ENCODE measurements at regions not wholly inside any gene's neighbourhood (a gene's known extent, or its start where the extent isn't known, plus 50 kb on each side); places are given as distances from the start of the nearest gene placed in this dataset.
"Not testable (repeated sequence)": the region's sequence is repeated elsewhere in the genome, so short reads cannot be mapped to it uniquely, and the experiment has no call there.

DNA sequence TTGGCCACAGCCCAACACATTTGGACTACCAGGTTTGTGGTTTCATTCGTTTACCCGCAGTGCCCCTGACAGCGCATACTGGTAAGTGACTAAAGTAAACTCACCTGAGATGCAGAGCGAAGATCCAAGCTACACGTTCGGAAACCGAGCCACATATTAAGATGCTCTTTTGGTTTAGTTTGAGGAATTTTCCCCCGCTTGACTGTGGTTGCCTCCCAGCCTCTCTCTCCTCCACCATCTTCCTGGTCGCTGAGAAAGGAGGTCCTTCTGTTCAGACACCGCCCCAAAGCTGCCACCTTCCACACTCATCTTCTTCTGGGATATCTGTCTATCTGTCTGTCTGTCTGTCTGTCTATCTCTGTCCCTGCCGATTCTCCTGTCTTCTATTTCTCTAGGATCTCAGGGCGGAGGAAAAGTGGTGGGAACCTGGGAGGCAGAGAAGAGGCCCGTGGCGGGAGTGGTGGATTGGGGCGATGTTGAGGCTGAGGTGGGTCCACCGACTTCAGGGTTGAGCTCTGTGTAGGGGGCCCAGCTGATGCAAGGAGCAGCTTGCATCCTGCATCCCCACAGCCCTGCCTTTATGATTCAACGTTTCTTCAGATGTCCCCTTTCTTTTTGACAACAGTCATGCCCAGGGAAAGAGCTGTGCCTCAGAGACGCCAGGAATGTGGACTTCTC, 196.9 kb upstream of the ZNF184 start:
- Histone ChIP-seq H3K27ac (no peak overlapping the region), H3K4me1 (no peaks in the 10 kb centered on the region), H3K4me3 (no peak overlapping the region), H3K27me3 (no peaks in the 10 kb centered on the region; the same call in 1 of the 2 replicates), H3K9me3 (replicated peaks) (no peaks in the 10 kb centered on the region), H3K36me3 (no peaks in the 10 kb centered on the region)
- no peak for DNase-seq

DNA sequence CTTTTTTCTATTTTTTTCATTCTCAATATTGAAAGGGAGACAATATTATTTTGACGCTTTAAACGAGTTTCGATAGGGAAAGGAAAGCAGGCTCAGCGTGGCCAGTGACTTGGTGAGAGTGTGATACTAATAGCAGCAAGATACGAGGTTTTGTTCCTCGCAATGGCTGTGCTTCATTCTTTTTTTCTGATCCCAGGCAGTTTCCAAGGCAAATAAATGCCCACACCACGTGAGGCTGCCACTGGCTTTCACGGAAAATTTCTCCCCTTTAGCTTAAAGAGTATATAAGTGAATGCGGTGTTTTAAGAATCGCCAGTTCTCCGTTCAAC, 196.4 kb upstream of the ZNF184 start:
- no peak overlapping the region for H3K27ac ChIP-seq
- no peaks in the 10 kb centered on the region for H3K36me3 ChIP-seq
- no peaks in the 10 kb centered on the region for H3K4me1 ChIP-seq
- no peaks in the 10 kb centered on the region for H3K9me3 ChIP-seq (replicated peaks)
- DNase-seq, result no peak
- H3K4me3 ChIP-seq, result no peak overlapping the region
- no peaks in the 10 kb centered on the region; the same call in 1 of the 2 replicates for H3K27me3 ChIP-seq

DNA sequence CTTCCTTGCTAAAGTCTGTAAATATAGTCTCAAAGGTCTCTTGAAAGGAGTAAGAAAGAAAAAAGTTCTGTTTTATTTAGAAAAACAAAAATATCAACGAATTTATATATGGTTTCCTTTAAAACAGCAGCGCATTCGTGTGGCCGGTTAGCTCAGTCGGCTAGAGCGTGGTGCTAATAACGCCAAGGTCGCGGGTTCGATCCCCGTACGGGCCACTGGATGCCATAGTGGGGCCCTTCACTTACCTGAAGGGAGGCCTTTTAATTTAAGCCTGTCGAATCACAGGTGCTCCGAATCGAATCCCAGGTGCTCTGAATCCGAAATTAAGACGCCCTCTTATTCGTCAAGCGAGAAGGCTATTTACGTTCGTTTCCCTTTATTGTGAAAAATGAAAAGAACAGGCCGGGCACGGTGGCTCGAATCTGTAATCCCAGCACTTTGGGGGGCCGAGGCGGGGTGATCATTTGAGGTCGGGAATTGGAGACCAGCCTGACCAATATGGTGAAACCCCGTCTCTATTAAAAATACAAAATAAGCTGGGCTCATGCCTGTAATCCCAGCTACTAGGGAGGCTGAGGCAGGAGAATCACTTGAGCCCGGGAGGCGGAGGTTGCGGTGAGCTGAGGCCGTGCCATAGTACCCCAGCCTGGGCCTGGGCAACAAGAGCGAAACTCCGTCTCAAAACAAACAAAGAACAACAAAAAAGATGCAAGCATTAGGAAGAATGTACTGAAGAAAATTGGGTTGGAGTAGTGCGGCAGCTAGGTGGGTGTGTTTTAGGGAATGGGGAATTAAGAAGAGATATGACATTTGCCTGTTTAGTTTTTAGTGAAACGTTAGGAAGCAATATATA, 195.8 kb upstream of the ZNF184 start:
- peak in 1 of 2 experiments; percentile 6 for DNase-seq
- no peaks in the 10 kb centered on the region for H3K4me1 ChIP-seq
- H3K36me3 ChIP-seq, result no peaks in the 10 kb centered on the region
- H3K4me3 ChIP-seq, result no peak overlapping the region
- no peaks in the 10 kb centered on the region for H3K9me3 ChIP-seq (replicated peaks)
- H3K27ac ChIP-seq, result no peak overlapping the region
- H3K27me3 ChIP-seq, result no peaks in the 10 kb centered on the region

- Histone ChIP-seq H3K4me1 (no peaks in the 10 kb centered on the region), H3K27me3 (no peaks in the 10 kb centered on the region), H3K4me3 (no peak overlapping the region), H3K27ac (no peak overlapping the region), H3K9me3 (replicated peaks) (no peaks in the 10 kb centered on the region), H3K36me3 (no peaks in the 10 kb centered on the region)
- DNase-seq, result no peak
Observed at GRCh38 chr6:27667657-27668441, 194.9 kb upstream of the ZNF184 start.

DNA sequence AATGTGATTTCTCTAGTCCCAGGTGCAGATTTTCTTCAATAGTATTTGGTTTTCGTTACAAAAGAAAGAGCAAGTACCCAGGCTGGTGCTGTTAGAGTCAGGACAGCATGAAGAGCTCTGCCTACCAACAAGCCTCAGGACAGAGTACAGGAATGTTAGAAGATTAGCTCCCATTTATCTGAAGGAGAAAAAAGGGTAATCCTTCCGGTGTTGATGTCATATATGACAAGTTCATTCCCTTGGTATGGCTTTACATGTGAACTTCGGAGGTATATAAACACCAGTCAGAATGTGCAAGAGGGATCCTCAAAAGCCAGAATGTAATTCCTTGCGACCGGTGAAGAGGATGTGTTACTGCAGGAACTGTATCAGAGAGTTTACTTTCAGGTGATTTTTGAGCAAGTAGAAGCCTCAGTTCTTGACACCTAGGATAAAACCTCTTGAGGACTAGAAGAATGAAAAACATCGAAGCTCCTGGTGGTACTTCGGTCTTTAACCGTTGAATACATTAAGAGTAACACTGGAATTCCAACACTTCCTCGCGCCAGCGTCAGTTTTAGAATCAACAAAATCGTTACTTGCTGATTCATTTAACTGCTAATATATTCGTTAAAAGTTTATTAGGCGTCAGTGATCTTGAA, 194.2 kb upstream of the ZNF184 start:
- DNase-seq, result no peak
- Histone ChIP-seq H3K36me3 (no peaks in the 10 kb centered on the region), H3K4me1 (no peaks in the 10 kb centered on the region), H3K4me3 (no peak overlapping the region), H3K9me3 (replicated peaks) (no peaks in the 10 kb centered on the region), H3K27me3 (no peaks in the 10 kb centered on the region), H3K27ac (no peak overlapping the region)

DNA sequence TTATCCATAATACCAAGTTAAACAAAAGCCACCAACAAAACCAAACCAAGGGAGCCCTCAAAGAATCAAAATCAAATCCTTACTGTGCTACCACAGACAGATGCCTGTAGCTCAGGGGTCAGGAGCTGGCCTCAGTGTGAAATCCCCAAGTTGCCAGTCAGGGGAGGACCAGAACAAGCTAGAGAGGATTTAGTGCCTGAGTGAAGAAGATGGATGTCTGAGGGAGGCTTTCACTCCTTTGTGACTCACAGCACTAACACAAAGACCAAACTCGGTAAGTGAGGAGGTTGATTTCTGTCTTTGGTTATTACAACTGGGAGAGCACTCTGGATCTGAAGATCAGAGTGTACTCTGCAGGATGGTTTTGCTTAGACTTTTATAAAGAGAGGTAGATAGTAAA, 189.9 kb upstream of the ZNF184 start:
- DNase-seq, result no peak
- Histone ChIP-seq H3K4me1 (no peaks in the 10 kb centered on the region), H3K27me3 (no peaks in the 10 kb centered on the region), H3K4me3 (no peak overlapping the region), H3K9me3 (replicated peaks) (no peaks in the 10 kb centered on the region), H3K27ac (no peak overlapping the region), H3K36me3 (no peaks in the 10 kb centered on the region)

GRCh38 chr6:27662212-27662611, 189.3 kb upstream of the ZNF184 start:
- H3K4me3 ChIP-seq; H3K27me3 ChIP-seq; H3K4me1 ChIP-seq; H3K36me3 ChIP-seq; DNase-seq; H3K9me3 ChIP-seq (replicated peaks); H3K27ac ChIP-seq: not testable (repeated sequence)

DNA sequence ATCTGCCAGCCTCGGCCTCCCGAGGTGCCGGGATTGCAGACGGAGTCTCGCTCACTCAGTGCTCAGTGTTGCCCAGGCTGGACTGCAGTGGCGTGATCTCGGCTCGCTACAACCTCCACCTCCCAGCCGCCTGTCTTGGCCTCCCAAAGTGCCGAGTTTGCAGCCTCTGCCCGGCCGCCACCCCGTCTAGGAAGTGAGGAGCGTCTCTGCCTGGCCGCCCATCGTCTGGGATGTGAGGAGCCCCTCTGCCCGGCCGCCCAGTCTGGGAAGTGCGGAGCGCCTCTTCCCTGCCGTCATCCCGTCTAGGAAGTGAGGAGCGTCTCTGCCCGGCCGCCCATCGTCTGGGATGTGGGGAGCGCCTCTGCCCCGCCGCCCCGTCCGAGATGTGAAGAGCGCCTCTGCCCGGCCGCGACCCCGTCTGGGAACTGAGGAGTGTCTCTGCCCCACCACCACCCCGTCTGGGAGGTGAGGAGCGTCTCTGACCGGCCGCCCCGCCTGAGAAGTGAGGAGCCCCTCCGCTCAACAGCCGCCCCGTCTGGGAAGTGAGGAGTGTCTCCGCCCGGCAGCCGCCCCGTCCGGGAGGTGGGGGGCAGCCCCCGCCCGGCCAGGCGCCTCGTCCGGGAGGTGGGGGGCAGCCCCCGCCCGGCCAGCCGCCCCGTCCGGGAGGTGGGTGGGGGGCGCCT, 180.4 kb upstream of the ZNF184 start:
- not testable (repeated sequence) for H3K4me1 ChIP-seq; H3K36me3 ChIP-seq; H3K27ac ChIP-seq; H3K4me3 ChIP-seq; H3K27me3 ChIP-seq; H3K9me3 ChIP-seq (replicated peaks); DNase-seq

GRCh38 chr6:27651371-27651732, 178.4 kb upstream of the ZNF184 start:
- Histone ChIP-seq H3K27ac (no peak overlapping the region), H3K4me1 (no peaks in the 10 kb centered on the region), H3K4me3 (peak overlapping the region; percentile 44), H3K27me3 (no peaks in the 10 kb centered on the region), H3K9me3 (replicated peaks) (no peaks in the 10 kb centered on the region), H3K36me3 (no peaks in the 10 kb centered on the region)
- DNase-seq, result peak; percentile 6 to 13

GRCh38 chr6:27650620-27651370, 177.9 kb upstream of the ZNF184 start:
- H3K27ac ChIP-seq, result no peak overlapping the region
- no peaks in the 10 kb centered on the region for H3K27me3 ChIP-seq
- no peaks in the 10 kb centered on the region for H3K9me3 ChIP-seq (replicated peaks)
- peak overlapping the region; percentile 44 for H3K4me3 ChIP-seq
- no peaks in the 10 kb centered on the region for H3K36me3 ChIP-seq
- H3K4me1 ChIP-seq, result no peaks in the 10 kb centered on the region
- peak; percentile 50 to 61 for DNase-seq

GRCh38 chr6:27644528-27644927, 171.6 kb upstream of the ZNF184 start:
- no peak for DNase-seq
- H3K36me3 ChIP-seq, result no peaks in the 10 kb centered on the region
- no peak overlapping the region for H3K4me3 ChIP-seq
- no peaks in the 10 kb centered on the region for H3K4me1 ChIP-seq
- H3K9me3 ChIP-seq (replicated peaks), result no peaks in the 10 kb centered on the region
- H3K27ac ChIP-seq, result no peak overlapping the region
- H3K27me3 ChIP-seq, result no peaks in the 10 kb centered on the region

- DNase-seq, result no peak
- Histone ChIP-seq H3K4me3 (no peak overlapping the region), H3K4me1 (no peaks in the 10 kb centered on the region), H3K36me3 (no peaks in the 10 kb centered on the region), H3K27me3 (no peaks in the 10 kb centered on the region), H3K27ac (no peak overlapping the region), H3K9me3 (replicated peaks) (no peaks in the 10 kb centered on the region)
Observed at GRCh38 chr6:27642744-27643456, 170.0 kb upstream of the ZNF184 start.

GRCh38 chr6:27635886-27636285, 163.0 kb upstream of the ZNF184 start:
- not testable (repeated sequence) for H3K4me1 ChIP-seq; DNase-seq; H3K36me3 ChIP-seq; H3K27ac ChIP-seq; H3K4me3 ChIP-seq; H3K9me3 ChIP-seq (replicated peaks); H3K27me3 ChIP-seq

Data from SJCRH30 (cell line).